ENCODE measurements at regions not wholly inside any gene's neighbourhood (a gene's known extent, or its start where the extent isn't known, plus 50 kb on each side); places are given as distances from the start of the nearest gene placed in this dataset.

DNA sequence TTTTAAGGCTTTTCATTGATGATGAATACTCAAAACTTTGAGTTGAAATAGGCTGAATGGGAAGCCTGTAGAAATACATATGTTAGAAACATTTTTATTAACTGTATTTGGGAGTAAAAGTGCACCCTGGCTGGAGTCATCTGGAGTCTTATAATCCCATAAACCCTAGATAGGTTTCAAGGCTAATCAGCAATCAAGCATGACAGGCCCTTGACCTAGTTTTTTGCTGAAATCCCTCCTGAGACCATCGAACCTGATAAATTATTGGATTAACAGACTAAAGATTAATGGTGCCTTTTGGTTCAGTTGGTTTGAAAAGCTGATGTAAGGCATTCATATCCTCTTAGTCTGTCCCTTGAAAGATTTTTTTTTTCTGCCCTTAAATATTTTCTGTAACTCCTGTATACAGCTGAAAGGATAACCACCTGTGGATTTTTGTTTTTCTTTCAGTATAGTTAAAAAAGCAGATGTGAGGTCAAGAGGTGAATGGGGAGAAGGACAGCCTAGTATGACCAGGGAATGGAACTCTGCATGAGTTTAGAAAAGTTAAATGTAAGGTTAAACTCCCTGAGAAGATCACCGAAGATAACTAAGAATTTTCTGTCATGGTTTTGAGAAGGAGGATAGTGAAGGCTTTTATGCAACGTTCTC lies 69.4 kb upstream of the STXBP5L start:
- DNase-seq (ENCODE audit: low spot score): no peak
- Mint-ChIP-seq H3K4me1 (peaks cover 15% of the 10 kb centered on the region), H3K4me3 (no peak overlapping the region), H3K27ac (peak overlapping the region; percentile 31), H3K36me3 (no peaks in the 10 kb centered on the region), H3K9me3 (no peaks in the 10 kb centered on the region), H3K27me3 (ENCODE audit: insufficient read depth, low read depth) (peaks cover 9% of the 10 kb centered on the region)
- Histone ChIP-seq H3K4me3 (no peak overlapping the region), H3K4me1 (peaks cover 3% of the 10 kb centered on the region), H3K9ac (no peak overlapping the region), H3K27ac (no peak overlapping the region), H2AFZ (replicated peaks) (no peak overlapping the region), H3K36me3 (no peaks in the 10 kb centered on the region), H4K20me1 (ENCODE audit: low read depth) (no peaks in the 10 kb centered on the region), H3K4me2 (no peak overlapping the region), H3K27me3 (no peaks in the 10 kb centered on the region), H3K79me2 (ENCODE audit: low read depth) (no peaks in the 10 kb centered on the region), H3K9me3 (ENCODE audit: low read depth) (no peaks in the 10 kb centered on the region), H3F3A (ENCODE audit: low read depth) (no peaks in the 10 kb centered on the region)
- TF ChIP-seq EZH2 (IDR thresholded peaks at IDR 0.05) (no peak), EZH2phosphoT487 (IDR thresholded peaks at IDR 0.05) (no peak)
- TF ChIP-seq, protein P1, sequence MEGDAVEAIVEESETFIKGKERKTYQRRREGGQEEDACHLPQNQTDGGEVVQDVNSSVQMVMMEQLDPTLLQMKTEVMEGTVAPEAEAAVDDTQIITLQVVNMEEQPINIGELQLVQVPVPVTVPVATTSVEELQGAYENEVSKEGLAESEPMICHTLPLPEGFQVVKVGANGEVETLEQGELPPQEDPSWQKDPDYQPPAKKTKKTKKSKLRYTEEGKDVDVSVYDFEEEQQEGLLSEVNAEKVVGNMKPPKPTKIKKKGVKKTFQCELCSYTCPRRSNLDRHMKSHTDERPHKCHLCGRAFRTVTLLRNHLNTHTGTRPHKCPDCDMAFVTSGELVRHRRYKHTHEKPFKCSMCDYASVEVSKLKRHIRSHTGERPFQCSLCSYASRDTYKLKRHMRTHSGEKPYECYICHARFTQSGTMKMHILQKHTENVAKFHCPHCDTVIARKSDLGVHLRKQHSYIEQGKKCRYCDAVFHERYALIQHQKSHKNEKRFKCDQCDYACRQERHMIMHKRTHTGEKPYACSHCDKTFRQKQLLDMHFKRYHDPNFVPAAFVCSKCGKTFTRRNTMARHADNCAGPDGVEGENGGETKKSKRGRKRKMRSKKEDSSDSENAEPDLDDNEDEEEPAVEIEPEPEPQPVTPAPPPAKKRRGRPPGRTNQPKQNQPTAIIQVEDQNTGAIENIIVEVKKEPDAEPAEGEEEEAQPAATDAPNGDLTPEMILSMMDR (IDR thresholded peaks at IDR 0.05): no peak

DNA sequence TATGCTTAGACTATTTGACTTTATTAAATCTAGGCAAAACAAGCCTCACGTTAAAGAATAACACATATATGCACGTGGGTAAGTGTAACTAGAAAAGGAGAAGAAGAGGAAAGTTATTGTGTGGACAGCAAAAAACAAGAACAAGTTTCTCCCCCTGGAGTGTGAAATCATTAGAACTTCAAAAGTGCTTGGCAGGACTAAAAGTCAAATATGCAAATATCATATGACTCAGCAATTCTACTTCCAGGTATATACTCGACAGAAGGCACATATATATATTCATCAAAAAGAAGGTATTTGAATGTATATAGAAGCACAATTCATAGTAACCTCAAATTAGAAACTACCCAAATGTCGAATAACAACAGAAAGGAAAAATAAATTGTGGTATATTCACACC lies 68.9 kb upstream of the STXBP5L start:
- no peaks in the 10 kb centered on the region for H4K20me1 ChIP-seq (ENCODE audit: low read depth)
- no peak overlapping the region for H3K4me2 ChIP-seq
- H2AFZ ChIP-seq (replicated peaks): no peak overlapping the region
- Mint-ChIP-seq H3K4me3 (no peak overlapping the region), H3K36me3 (no peaks in the 10 kb centered on the region), H3K27ac (peak overlapping the region; percentile 31), H3K4me1 (peaks cover 13% of the 10 kb centered on the region), H3K27me3 (ENCODE audit: insufficient read depth, low read depth) (peaks cover 7% of the 10 kb centered on the region), H3K9me3 (no peaks in the 10 kb centered on the region)
- no peaks in the 10 kb centered on the region for H3K9me3 ChIP-seq (ENCODE audit: low read depth)
- no peaks in the 10 kb centered on the region for H3K36me3 ChIP-seq
- no peaks in the 10 kb centered on the region for H3F3A ChIP-seq (ENCODE audit: low read depth)
- DNase-seq (ENCODE audit: low spot score): no peak
- no peak overlapping the region for H3K27ac ChIP-seq
- H3K27me3 ChIP-seq: no peaks in the 10 kb centered on the region
- H3K79me2 ChIP-seq (ENCODE audit: low read depth): no peaks in the 10 kb centered on the region
- no peak overlapping the region for H3K4me3 ChIP-seq
- no peak overlapping the region for H3K9ac ChIP-seq
- TF ChIP-seq, protein P1 (IDR thresholded peaks at IDR 0.05): no peak
- TF ChIP-seq EZH2 (IDR thresholded peaks at IDR 0.05) (no peak), EZH2phosphoT487 (IDR thresholded peaks at IDR 0.05) (no peak)
- H3K4me1 ChIP-seq: no peaks in the 10 kb centered on the region

GRCh38 chr3:120841264-120841663 lies 66.7 kb upstream of the STXBP5L start:
- H3K36me3 Mint-ChIP-seq: no peaks in the 10 kb centered on the region
- Histone ChIP-seq H3K27ac (no peak overlapping the region), H3K4me2 (no peak overlapping the region), H3K4me3 (no peak overlapping the region), H3K36me3 (no peaks in the 10 kb centered on the region), H2AFZ (replicated peaks) (no peak overlapping the region), H3K27me3 (no peaks in the 10 kb centered on the region), H3K4me1 (peaks cover 7% of the 10 kb centered on the region), H3K9ac (no peak overlapping the region), H3F3A (ENCODE audit: low read depth) (no peaks in the 10 kb centered on the region), H3K9me3 (ENCODE audit: low read depth) (no peaks in the 10 kb centered on the region), H4K20me1 (ENCODE audit: low read depth) (no peaks in the 10 kb centered on the region), H3K79me2 (ENCODE audit: low read depth) (no peaks in the 10 kb centered on the region)
- peaks cover 21% of the 10 kb centered on the region for H3K4me1 Mint-ChIP-seq
- peaks cover 7% of the 10 kb centered on the region for H3K27me3 Mint-ChIP-seq (ENCODE audit: insufficient read depth, low read depth)
- DNase-seq (ENCODE audit: low spot score): no peak
- H3K9me3 Mint-ChIP-seq: no peaks in the 10 kb centered on the region
- no peak overlapping the region for H3K27ac Mint-ChIP-seq
- TF ChIP-seq EZH2phosphoT487 (IDR thresholded peaks at IDR 0.05) (no peak), EZH2 (IDR thresholded peaks at IDR 0.05) (no peak)
- TF ChIP-seq, protein P1 (IDR thresholded peaks at IDR 0.05): no peak
- H3K4me3 Mint-ChIP-seq: no peak overlapping the region
